Neural progenitor cell (in vitro differentiated cells): ENCODE measurements at regions not wholly inside any gene's neighbourhood (a gene's known extent, or its start where the extent isn't known, plus 50 kb on each side); places are given as distances from the start of the nearest gene placed in this dataset.

Experiments
- EZH2 ChIP-seq: fragments of 200-600 bp; sonication (generic); IDR thresholded peaks from 2 replicates; pipeline ENCODE4 v1.6.1; 2017; ENCODE audit warnings: antibody characterized with exemption, mild to moderate bottlenecking, moderate library complexity
- EZH2phosphoT487 ChIP-seq: fragments of 200-600 bp; sonication (generic); IDR thresholded peaks from 2 replicates; pipeline ENCODE4 v1.6.1; 2017; ENCODE audit warnings: antibody characterized with exemption
- TF ChIP-seq, protein P1 (sequence below): fragments of 200-600 bp; sonication (generic); IDR thresholded peaks from 2 replicates; pipeline ENCODE4 v1.5.1; 2017; ENCODE audit warnings: antibody characterized with exemption, mild to moderate bottlenecking

DNA sequence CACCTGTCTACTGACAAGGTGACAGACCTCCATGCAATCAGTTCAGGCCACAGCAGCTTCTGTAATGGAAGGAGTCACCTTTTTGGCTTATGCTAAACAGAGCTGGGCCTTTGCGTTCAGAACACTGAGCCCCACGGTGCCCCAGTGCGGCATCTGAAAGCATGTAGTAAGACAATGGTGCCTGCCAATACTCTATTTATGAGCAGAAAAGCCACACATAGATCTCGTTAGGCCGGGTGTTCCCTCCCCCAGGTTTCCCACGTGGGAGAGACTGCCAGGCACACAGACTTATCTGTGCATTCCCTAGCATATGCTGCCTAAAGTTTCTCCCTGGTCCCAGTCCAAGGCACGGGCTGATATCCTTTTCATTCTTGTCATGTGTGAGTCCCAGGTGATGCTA, 150.9 kb downstream of the ACTR3 start:
- TF ChIP-seq EZH2phosphoT487 (no peak), EZH2 (no peak)
- TF ChIP-seq, protein P1, sequence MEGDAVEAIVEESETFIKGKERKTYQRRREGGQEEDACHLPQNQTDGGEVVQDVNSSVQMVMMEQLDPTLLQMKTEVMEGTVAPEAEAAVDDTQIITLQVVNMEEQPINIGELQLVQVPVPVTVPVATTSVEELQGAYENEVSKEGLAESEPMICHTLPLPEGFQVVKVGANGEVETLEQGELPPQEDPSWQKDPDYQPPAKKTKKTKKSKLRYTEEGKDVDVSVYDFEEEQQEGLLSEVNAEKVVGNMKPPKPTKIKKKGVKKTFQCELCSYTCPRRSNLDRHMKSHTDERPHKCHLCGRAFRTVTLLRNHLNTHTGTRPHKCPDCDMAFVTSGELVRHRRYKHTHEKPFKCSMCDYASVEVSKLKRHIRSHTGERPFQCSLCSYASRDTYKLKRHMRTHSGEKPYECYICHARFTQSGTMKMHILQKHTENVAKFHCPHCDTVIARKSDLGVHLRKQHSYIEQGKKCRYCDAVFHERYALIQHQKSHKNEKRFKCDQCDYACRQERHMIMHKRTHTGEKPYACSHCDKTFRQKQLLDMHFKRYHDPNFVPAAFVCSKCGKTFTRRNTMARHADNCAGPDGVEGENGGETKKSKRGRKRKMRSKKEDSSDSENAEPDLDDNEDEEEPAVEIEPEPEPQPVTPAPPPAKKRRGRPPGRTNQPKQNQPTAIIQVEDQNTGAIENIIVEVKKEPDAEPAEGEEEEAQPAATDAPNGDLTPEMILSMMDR, result no peak
